Mesodermal cell (in vitro differentiated cells): ENCODE measurements at regions not wholly inside any gene's neighbourhood (a gene's known extent, or its start where the extent isn't known, plus 50 kb on each side); places are given as distances from the start of the nearest gene placed in this dataset.
"Not testable (repeated sequence)": the region's sequence is repeated elsewhere in the genome, so short reads cannot be mapped to it uniquely, and the experiment has no call there.

Source experiments
- H3K27ac ChIP-seq: 2 replicates; pipeline ENCODE4 v1.7.0; 2013; ENCODE audit warnings: mild to moderate bottlenecking, low read depth, low read length, moderate library complexity; ENCODE audit not compliant: severe bottlenecking
- H3K36me3 ChIP-seq: 2 replicates; pipeline ENCODE4 v1.7.1; 2013; ENCODE audit warnings: mild to moderate bottlenecking, low read length, moderate library complexity; ENCODE audit not compliant: control insufficient read depth, insufficient read depth
- H3K4me1 ChIP-seq: one replicate; pipeline ENCODE4 v1.7.1; 2013; ENCODE audit warnings: mild to moderate bottlenecking, low read length; ENCODE audit not compliant: insufficient read depth, control insufficient read depth, poor library complexity, severe bottlenecking
- H3K4me3 ChIP-seq: 2 replicates; pipeline ENCODE4 v1.7.0; 2013; ENCODE audit warnings: low read length, control low read depth, mild to moderate bottlenecking; ENCODE audit not compliant: insufficient read depth, poor library complexity, severe bottlenecking; ENCODE audit errors: extremely low read depth
- H3K9me3 ChIP-seq: 2 replicates; pipeline ENCODE4 v1.7.1; 2013; ENCODE audit warnings: mild to moderate bottlenecking, low read length, moderate library complexity; ENCODE audit not compliant: control insufficient read depth
- WGBS, 2 experiments: methylation state at CpG; one replicate each; pipeline ENCODE4 v1.1.5; 2013; ENCODE audit warnings: missing lambda C conversion rate in 2 of 2; ENCODE audit not compliant: insufficient coverage in 2 of 2; 5-methylcytosine and 5-hydroxymethylcytosine counted together

GRCh38 chr2:111383311-111383710 lies 262.6 kb downstream of the BCL2L11 start:
- WGBS, 2 experiments = 100% methylated on average over 2 of the region's 12 CpGs; no CpG with 5 or more reads in 1 of the 2 experiments
- not testable (repeated sequence) for H3K4me3 ChIP-seq, H3K4me1 ChIP-seq, H3K27ac ChIP-seq, H3K36me3 ChIP-seq, H3K9me3 ChIP-seq

- H3K27ac ChIP-seq, H3K36me3 ChIP-seq, H3K4me3 ChIP-seq, H3K9me3 ChIP-seq, H3K4me1 ChIP-seq: not testable (repeated sequence)
- WGBS, 2 experiments = 100% methylated on average over 1 of the region's 8 CpGs; no CpG with 5 or more reads in 1 of the 2 experiments
These were observed 264.7 kb downstream of the BCL2L11 start for GRCh38 chr2:111385226-111385957.

GRCh38 chr2:111390605-111391004 lies 269.9 kb downstream of the BCL2L11 start:
- not testable (repeated sequence) for H3K9me3 ChIP-seq, H3K4me1 ChIP-seq, H3K27ac ChIP-seq, H3K4me3 ChIP-seq, H3K36me3 ChIP-seq
- WGBS, 2 experiments = no CpG with 5 or more reads among the region's 2 CpGs

- H3K27ac ChIP-seq, H3K4me3 ChIP-seq, H3K9me3 ChIP-seq, H3K36me3 ChIP-seq, H3K4me1 ChIP-seq: not testable (repeated sequence)
- no CpG with 5 or more reads among the region's 10 CpGs for WGBS, 2 experiments
These were observed 274.8 kb downstream of the BCL2L11 start for GRCh38 chr2:111395350-111396128.

- not testable (repeated sequence) for H3K36me3 ChIP-seq, H3K4me3 ChIP-seq, H3K9me3 ChIP-seq, H3K27ac ChIP-seq, H3K4me1 ChIP-seq
- 40% methylated on average over 2 of the region's 3 CpGs; no CpG with 5 or more reads in 1 of the 2 experiments for WGBS, 2 experiments
These were observed 280.0 kb downstream of the BCL2L11 start for GRCh38 chr2:111400598-111401253.

- not testable (repeated sequence) for H3K9me3 ChIP-seq, H3K27ac ChIP-seq, H3K4me3 ChIP-seq, H3K36me3 ChIP-seq, H3K4me1 ChIP-seq
- no CpG with 5 or more reads among the region's 8 CpGs for WGBS, 2 experiments
These were observed 280.8 kb downstream of the BCL2L11 start for GRCh38 chr2:111401270-111402140.

GRCh38 chr2:111402450-111402849 lies 281.7 kb downstream of the BCL2L11 start:
- H3K27ac ChIP-seq, H3K4me3 ChIP-seq, H3K36me3 ChIP-seq, H3K9me3 ChIP-seq, H3K4me1 ChIP-seq: not testable (repeated sequence)

- H3K9me3 ChIP-seq, H3K36me3 ChIP-seq, H3K27ac ChIP-seq, H3K4me1 ChIP-seq, H3K4me3 ChIP-seq: not testable (repeated sequence)
- WGBS, 2 experiments = no CpG with 5 or more reads among the region's 2 CpGs
These were observed 282.6 kb downstream of the BCL2L11 start for GRCh38 chr2:111403287-111403686.

GRCh38 chr2:111406616-111407015 lies 285.9 kb downstream of the BCL2L11 start:
- not testable (repeated sequence) for H3K36me3 ChIP-seq, H3K9me3 ChIP-seq, H3K4me1 ChIP-seq, H3K4me3 ChIP-seq, H3K27ac ChIP-seq
- no CpG with 5 or more reads among the region's 1 CpG for WGBS, 2 experiments

- H3K27ac ChIP-seq, H3K4me1 ChIP-seq, H3K9me3 ChIP-seq, H3K4me3 ChIP-seq, H3K36me3 ChIP-seq: not testable (repeated sequence)
- WGBS, 2 experiments = no CpG with 5 or more reads among the region's 11 CpGs
These were observed 287.0 kb downstream of the BCL2L11 start for GRCh38 chr2:111407632-111408194.
